ENCODE measurements at regions not wholly inside any gene's neighbourhood (a gene's known extent, or its start where the extent isn't known, plus 50 kb on each side); places are given as distances from the start of the nearest gene placed in this dataset.

DNA sequence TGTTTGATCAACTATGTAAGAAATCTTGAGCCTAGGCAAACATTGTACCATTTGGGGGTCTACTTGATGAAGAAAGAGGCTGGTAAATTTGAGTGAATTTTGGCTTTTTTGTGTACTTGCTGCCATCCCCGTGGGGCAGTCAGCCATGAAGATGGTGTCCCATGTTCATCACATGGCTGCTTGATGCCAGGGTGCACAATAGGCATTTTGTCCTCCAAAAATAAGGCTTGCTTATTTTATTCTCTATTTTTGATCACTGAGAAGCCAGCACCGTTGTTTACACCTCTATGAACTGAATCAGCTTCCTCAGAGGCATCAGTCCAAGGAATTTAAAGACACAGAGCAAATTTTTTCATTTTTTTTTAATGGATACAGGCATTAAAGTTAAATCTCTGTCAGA, 1195.7 kb downstream of the AMY1C start:
- TF ChIP-seq, protein P1, sequence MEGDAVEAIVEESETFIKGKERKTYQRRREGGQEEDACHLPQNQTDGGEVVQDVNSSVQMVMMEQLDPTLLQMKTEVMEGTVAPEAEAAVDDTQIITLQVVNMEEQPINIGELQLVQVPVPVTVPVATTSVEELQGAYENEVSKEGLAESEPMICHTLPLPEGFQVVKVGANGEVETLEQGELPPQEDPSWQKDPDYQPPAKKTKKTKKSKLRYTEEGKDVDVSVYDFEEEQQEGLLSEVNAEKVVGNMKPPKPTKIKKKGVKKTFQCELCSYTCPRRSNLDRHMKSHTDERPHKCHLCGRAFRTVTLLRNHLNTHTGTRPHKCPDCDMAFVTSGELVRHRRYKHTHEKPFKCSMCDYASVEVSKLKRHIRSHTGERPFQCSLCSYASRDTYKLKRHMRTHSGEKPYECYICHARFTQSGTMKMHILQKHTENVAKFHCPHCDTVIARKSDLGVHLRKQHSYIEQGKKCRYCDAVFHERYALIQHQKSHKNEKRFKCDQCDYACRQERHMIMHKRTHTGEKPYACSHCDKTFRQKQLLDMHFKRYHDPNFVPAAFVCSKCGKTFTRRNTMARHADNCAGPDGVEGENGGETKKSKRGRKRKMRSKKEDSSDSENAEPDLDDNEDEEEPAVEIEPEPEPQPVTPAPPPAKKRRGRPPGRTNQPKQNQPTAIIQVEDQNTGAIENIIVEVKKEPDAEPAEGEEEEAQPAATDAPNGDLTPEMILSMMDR (IDR thresholded peaks at IDR 0.05; ENCODE audit: low read depth, low read length): no peak
- no peak for TF ChIP-seq EZH2phosphoT487 (IDR thresholded peaks at IDR 0.05; ENCODE audit: low read depth)

All from OCI-LY3 (cell line).